Nephron progenitor cell (in vitro differentiated cells): ENCODE measurements at regions not wholly inside any gene's neighbourhood (a gene's known extent, or its start where the extent isn't known, plus 50 kb on each side); places are given as distances from the start of the nearest gene placed in this dataset.

Source experiments
- DNase-seq: peaks from one replicate; pipeline ENCODE4 v3.0.0; 2021
- H3K27ac Mint-ChIP-seq: 2 replicates; pipeline ENCODE4 v1.8.0; 2021; ENCODE audit warnings: mild to moderate bottlenecking, moderate library complexity, mixed read lengths
- H3K27me3 Mint-ChIP-seq: 2 replicates; pipeline ENCODE4 v1.8.0; 2021; ENCODE audit warnings: mild to moderate bottlenecking, low read depth, mixed read lengths; ENCODE audit not compliant: poor library complexity
- H3K36me3 Mint-ChIP-seq: 2 replicates; pipeline ENCODE4 v1.8.0; 2021; ENCODE audit warnings: low read depth, mixed read lengths
- H3K4me1 Mint-ChIP-seq: 2 replicates; pipeline ENCODE4 v1.8.0; 2021; ENCODE audit warnings: mixed read lengths
- H3K4me3 Mint-ChIP-seq: 2 replicates; pipeline ENCODE4 v1.8.0; 2021; ENCODE audit warnings: mild to moderate bottlenecking, moderate library complexity, mixed read lengths
- H3K9me3 Mint-ChIP-seq: 2 replicates; pipeline ENCODE4 v1.8.0; 2021; ENCODE audit warnings: mild to moderate bottlenecking, moderate library complexity, mixed read lengths
- TF ChIP-seq, protein P1 (sequence below): fragments of 200-600 bp; sonication (generic); IDR thresholded peaks from 2 replicates; pipeline ENCODE4 v1.5.0; 2021; ENCODE audit warnings: antibody characterized with exemption

DNA sequence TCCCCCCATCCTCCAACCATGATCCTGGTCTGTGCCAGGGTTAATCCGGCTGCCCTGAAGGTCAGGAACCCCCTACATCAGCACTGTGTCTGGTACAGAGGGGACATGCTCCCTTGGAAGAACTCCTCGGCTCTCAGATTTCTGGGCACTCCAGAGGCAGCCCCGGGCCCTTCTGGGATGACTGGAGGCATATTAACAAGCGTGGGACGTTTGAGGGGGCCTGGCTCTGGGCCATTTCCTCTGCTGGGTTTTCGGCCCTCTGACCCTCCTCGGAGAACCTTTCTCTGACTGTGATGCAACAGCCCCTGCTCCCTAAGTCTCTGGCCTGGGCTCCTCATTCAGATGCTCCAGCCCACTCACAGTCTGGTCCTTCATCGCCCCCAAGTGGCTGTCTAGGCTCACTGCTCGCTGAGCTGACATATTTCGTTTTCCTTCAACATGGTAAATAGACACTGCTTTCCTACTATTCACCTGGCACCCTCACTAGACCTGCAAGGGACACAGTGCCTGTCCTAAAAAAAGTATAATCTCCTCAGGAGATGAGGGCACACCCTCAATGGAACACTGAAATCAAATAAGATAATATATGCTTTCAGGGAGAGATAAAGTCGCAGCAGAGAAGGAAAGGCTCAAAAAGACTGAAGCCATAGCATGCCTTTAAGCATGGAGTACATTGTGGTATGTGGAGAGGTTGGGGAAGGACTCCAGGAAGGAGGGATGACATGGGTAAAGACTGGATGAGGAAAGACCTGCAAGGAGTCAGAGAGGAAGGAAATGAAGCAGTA, 404.7 kb upstream of the TRPC7 start:
- H3K36me3 Mint-ChIP-seq = no peaks in the 10 kb centered on the region
- H3K4me3 Mint-ChIP-seq = no peak overlapping the region
- peaks cover 8% of the 10 kb centered on the region for H3K27me3 Mint-ChIP-seq
- H3K27ac Mint-ChIP-seq = no peak overlapping the region
- H3K9me3 Mint-ChIP-seq = no peaks in the 10 kb centered on the region
- peaks cover 25% of the 10 kb centered on the region for H3K4me1 Mint-ChIP-seq
- TF ChIP-seq, protein P1, sequence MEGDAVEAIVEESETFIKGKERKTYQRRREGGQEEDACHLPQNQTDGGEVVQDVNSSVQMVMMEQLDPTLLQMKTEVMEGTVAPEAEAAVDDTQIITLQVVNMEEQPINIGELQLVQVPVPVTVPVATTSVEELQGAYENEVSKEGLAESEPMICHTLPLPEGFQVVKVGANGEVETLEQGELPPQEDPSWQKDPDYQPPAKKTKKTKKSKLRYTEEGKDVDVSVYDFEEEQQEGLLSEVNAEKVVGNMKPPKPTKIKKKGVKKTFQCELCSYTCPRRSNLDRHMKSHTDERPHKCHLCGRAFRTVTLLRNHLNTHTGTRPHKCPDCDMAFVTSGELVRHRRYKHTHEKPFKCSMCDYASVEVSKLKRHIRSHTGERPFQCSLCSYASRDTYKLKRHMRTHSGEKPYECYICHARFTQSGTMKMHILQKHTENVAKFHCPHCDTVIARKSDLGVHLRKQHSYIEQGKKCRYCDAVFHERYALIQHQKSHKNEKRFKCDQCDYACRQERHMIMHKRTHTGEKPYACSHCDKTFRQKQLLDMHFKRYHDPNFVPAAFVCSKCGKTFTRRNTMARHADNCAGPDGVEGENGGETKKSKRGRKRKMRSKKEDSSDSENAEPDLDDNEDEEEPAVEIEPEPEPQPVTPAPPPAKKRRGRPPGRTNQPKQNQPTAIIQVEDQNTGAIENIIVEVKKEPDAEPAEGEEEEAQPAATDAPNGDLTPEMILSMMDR = peak; percentile 79
- peak; percentile 80 for DNase-seq

DNA sequence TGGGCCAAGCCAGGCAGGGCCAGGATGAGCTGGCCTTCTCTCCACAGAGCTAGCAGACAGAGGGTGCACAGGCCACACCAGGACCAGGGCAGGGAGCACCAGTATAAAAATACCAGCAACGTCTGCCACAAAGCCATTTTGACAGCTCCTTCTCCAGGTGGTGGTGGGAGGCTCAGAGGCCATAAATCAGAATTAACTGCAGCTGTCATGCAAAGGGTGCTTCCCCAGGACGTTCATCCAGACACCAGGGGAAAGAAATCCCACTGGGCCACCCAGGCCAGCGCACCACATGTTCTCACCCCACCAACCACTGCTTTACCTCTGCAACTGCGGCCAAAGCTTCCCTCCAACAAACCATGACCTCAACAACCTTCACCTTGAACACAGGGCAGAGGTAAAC, 403.7 kb upstream of the TRPC7 start:
- Mint-ChIP-seq H3K4me3 (no peak overlapping the region), H3K36me3 (no peaks in the 10 kb centered on the region), H3K4me1 (peaks cover 25% of the 10 kb centered on the region), H3K9me3 (no peaks in the 10 kb centered on the region), H3K27ac (no peak overlapping the region), H3K27me3 (peaks cover 8% of the 10 kb centered on the region)
- TF ChIP-seq, protein P1 = no peak
- peak; percentile 17 for DNase-seq

DNA sequence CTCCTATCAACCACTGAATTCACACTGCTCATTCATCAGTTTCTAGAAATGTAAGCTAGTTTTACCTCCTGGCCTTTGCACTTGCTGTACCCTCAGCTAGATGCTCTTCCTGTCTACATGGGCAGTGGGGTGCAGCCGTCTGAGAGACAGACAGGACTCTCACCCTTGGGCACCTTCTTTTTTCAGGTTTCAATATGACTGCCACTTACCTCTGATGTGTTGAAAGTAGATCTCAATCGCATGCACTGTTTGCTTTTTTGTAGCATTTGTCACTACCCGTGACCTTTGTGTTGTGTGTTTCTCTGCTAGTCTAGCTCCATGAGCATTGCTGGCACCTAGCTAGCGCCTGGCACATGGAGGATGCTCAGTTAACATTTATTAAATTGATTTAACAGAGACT, 403.1 kb upstream of the TRPC7 start:
- Mint-ChIP-seq H3K27me3 (peaks cover 8% of the 10 kb centered on the region), H3K4me1 (peaks cover 25% of the 10 kb centered on the region), H3K36me3 (no peaks in the 10 kb centered on the region), H3K9me3 (no peaks in the 10 kb centered on the region), H3K27ac (no peak overlapping the region), H3K4me3 (no peak overlapping the region)
- no peak for DNase-seq
- TF ChIP-seq, protein P1 = no peak

DNA sequence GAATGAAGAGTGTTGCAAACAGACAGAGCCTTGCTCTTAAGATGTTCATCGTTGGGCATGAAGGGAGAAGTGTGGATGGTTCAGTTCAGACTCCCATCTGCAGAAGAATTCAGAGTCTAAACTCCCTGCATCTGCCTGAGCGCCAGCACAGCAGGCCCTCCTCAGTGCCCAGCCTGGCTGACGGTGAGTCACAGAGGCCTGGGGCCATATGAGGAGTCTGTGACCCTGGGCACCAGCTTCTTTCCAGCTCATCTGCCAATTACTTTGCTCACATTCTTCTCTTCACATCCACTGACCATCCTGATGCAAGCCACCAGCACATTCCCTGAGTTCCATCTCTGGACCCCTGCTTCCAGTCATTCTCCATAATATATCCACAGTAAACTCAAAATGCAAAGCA, 401.1 kb upstream of the TRPC7 start:
- DNase-seq = no peak
- H3K27me3 Mint-ChIP-seq = peaks cover 8% of the 10 kb centered on the region
- H3K27ac Mint-ChIP-seq = no peak overlapping the region
- no peak overlapping the region for H3K4me3 Mint-ChIP-seq
- no peaks in the 10 kb centered on the region for H3K36me3 Mint-ChIP-seq
- TF ChIP-seq, protein P1 = no peak
- peaks cover 17% of the 10 kb centered on the region for H3K4me1 Mint-ChIP-seq
- H3K9me3 Mint-ChIP-seq = no peaks in the 10 kb centered on the region

DNA sequence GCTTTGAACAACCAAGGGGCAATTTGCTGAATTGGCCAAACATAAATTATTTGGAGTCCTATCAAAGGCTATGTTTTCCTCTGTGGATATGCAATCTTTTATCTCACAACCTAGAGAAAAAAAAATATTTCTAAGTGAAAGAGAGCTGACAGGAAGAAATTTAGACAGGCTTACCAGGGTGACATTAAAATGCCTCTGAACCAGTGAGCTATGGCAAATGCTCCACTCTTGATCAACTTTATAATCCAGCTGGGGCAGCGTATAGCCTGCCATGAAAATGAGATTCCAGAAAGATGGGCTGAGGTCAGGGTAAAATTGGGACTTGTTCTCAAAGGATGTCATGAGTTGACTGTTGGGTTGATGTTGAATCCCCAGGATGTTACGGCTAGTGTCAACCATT, 399.3 kb upstream of the TRPC7 start:
- H3K4me1 Mint-ChIP-seq = peaks cover 6% of the 10 kb centered on the region
- H3K4me3 Mint-ChIP-seq = no peak overlapping the region
- DNase-seq = no peak
- H3K36me3 Mint-ChIP-seq = no peaks in the 10 kb centered on the region
- TF ChIP-seq, protein P1 = no peak
- H3K27me3 Mint-ChIP-seq = peaks cover 5% of the 10 kb centered on the region
- no peaks in the 10 kb centered on the region for H3K9me3 Mint-ChIP-seq
- no peak overlapping the region for H3K27ac Mint-ChIP-seq

DNA sequence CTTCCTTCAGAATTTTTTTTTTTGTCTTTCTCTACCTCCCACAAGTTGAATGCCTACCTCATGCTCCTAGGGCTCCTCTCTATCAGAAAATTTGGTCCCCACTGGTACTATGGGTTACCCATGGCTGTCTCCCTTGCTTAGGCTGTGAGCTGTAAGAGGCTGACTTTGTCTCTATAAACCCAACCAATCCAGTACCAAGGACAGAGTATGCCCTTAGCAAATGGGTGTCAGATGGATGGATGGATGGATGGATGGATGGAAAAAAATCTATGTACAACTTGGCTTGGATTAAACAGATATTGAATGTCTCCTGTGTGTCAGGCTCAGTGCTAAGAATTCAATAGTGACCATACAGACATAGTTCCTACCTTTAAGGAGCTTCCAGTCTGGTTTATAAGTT, 398.2 kb upstream of the TRPC7 start:
- no peak for DNase-seq
- no peak overlapping the region for H3K27ac Mint-ChIP-seq
- H3K27me3 Mint-ChIP-seq = peaks cover 4% of the 10 kb centered on the region
- H3K9me3 Mint-ChIP-seq = no peaks in the 10 kb centered on the region
- H3K4me1 Mint-ChIP-seq = peaks cover under 1% of the 10 kb centered on the region
- H3K4me3 Mint-ChIP-seq = no peak overlapping the region
- TF ChIP-seq, protein P1 = no peak
- H3K36me3 Mint-ChIP-seq = no peaks in the 10 kb centered on the region
